Chondrocyte (in vitro differentiated cells): ENCODE measurements at regions not wholly inside any gene's neighbourhood (a gene's known extent, or its start where the extent isn't known, plus 50 kb on each side); places are given as distances from the start of the nearest gene placed in this dataset.
"Not testable (repeated sequence)": the region's sequence is repeated elsewhere in the genome, so short reads cannot be mapped to it uniquely, and the experiment has no call there.

Experiments used
- DNase-seq: peaks from one replicate; pipeline ENCODE4 v3.0.0; 2021; ENCODE audit warnings: mixed read lengths, low spot score
- H3K27ac Mint-ChIP-seq: one replicate; pipeline ENCODE4 v1.8.0; 2021; ENCODE audit warnings: mild to moderate bottlenecking, moderate library complexity, mixed read lengths; ENCODE audit not compliant: unreplicated experiment
- H3K27me3 Mint-ChIP-seq: 2 replicates; pipeline ENCODE4 v1.8.0; 2021; ENCODE audit warnings: low read depth, mixed read lengths
- H3K36me3 Mint-ChIP-seq: 2 replicates; pipeline ENCODE4 v1.8.0; 2021; ENCODE audit warnings: low read depth, mixed read lengths
- H3K4me1 Mint-ChIP-seq: 2 replicates; pipeline ENCODE4 v1.8.0; 2021; ENCODE audit warnings: low read depth, mild to moderate bottlenecking, mixed read lengths
- H3K4me3 Mint-ChIP-seq: one replicate; pipeline ENCODE4 v1.8.0; 2021; ENCODE audit warnings: mild to moderate bottlenecking, moderate library complexity, mixed read lengths; ENCODE audit not compliant: unreplicated experiment
- H3K9me3 Mint-ChIP-seq: 2 replicates; pipeline ENCODE4 v1.8.0; 2021; ENCODE audit warnings: low read depth, mixed read lengths
- TF ChIP-seq, protein P1 (sequence below): fragments of 200-600 bp; sonication (generic); IDR thresholded peaks from 2 replicates; pipeline ENCODE4 v1.5.0; 2021; ENCODE audit warnings: antibody characterized with exemption, mild to moderate bottlenecking, moderate library complexity

DNA sequence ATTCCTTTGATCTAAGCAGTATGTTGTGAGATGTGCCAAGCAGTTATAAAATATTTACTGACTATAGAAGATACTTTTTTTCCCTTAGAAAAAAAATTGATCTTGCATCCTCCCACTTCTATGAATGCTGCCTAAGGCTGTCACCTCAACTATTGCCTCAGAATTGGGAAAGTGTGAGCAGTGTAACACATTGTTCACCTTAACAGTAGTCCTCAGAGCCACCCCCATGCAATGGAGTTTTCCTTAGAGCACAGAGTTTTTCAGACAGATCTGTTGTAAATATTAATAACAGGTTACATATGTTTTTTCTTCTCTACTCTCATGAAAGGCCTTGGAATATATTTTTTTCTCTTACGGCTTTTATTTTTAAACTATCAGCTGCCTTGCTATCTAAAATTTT lies 607.3 kb downstream of the STK39 start:
- H3K9me3 Mint-ChIP-seq = peaks cover 10% of the 10 kb centered on the region
- TF ChIP-seq, protein P1, sequence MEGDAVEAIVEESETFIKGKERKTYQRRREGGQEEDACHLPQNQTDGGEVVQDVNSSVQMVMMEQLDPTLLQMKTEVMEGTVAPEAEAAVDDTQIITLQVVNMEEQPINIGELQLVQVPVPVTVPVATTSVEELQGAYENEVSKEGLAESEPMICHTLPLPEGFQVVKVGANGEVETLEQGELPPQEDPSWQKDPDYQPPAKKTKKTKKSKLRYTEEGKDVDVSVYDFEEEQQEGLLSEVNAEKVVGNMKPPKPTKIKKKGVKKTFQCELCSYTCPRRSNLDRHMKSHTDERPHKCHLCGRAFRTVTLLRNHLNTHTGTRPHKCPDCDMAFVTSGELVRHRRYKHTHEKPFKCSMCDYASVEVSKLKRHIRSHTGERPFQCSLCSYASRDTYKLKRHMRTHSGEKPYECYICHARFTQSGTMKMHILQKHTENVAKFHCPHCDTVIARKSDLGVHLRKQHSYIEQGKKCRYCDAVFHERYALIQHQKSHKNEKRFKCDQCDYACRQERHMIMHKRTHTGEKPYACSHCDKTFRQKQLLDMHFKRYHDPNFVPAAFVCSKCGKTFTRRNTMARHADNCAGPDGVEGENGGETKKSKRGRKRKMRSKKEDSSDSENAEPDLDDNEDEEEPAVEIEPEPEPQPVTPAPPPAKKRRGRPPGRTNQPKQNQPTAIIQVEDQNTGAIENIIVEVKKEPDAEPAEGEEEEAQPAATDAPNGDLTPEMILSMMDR = no peak
- no peak overlapping the region for H3K4me3 Mint-ChIP-seq
- DNase-seq = no peak
- H3K4me1 Mint-ChIP-seq = no peaks in the 10 kb centered on the region
- no peak overlapping the region for H3K27ac Mint-ChIP-seq
- H3K36me3 Mint-ChIP-seq = peaks cover 2% of the 10 kb centered on the region
- no peaks in the 10 kb centered on the region for H3K27me3 Mint-ChIP-seq

DNA sequence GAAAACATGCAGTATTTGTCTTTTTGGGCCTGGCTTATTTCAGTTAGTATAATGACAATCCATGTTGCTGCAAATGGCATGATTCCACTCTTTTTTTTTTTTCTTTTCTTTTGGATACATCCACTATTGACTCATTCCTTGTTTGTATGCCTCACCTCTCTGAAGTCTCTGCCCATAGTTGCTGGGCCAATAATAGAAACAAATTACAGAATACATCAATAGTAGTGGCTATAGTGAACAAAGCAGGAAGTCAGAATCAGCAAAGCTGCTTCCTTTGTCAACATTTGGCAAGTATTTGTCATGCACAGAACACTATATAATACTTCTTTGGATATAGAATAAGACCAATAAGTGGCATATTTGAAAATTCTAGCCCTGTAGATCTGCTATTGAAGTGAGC lies 609.7 kb downstream of the STK39 start:
- H3K4me3 Mint-ChIP-seq = no peak overlapping the region
- H3K27ac Mint-ChIP-seq = no peak overlapping the region
- H3K36me3 Mint-ChIP-seq = peaks cover 2% of the 10 kb centered on the region
- no peaks in the 10 kb centered on the region for H3K4me1 Mint-ChIP-seq
- no peaks in the 10 kb centered on the region for H3K27me3 Mint-ChIP-seq
- peaks cover 21% of the 10 kb centered on the region for H3K9me3 Mint-ChIP-seq
- DNase-seq = no peak
- TF ChIP-seq, protein P1 = no peak

DNA sequence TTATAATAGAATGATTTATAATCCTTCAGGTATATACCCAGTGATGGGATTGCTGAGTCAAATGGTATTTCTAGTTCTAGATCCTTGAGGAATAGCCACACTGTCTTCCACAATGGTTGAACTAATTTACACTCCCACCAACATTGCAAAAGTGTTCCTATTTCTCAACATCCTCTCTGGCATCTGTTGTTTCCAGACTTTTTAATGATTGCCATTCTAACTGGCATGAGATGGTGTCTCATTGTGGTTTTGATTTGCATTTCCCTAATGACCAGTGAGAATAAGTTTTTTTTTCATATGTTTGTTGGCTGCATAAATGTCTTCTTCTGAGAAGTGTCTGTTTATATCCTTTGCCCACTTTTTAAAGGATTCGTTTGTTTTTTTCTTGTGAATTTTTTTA lies 615.1 kb downstream of the STK39 start:
- DNase-seq, H3K27ac Mint-ChIP-seq, H3K27me3 Mint-ChIP-seq, H3K4me3 Mint-ChIP-seq, H3K36me3 Mint-ChIP-seq, H3K4me1 Mint-ChIP-seq: not testable (repeated sequence)
- peaks cover 21% of the 10 kb centered on the region for H3K9me3 Mint-ChIP-seq

DNA sequence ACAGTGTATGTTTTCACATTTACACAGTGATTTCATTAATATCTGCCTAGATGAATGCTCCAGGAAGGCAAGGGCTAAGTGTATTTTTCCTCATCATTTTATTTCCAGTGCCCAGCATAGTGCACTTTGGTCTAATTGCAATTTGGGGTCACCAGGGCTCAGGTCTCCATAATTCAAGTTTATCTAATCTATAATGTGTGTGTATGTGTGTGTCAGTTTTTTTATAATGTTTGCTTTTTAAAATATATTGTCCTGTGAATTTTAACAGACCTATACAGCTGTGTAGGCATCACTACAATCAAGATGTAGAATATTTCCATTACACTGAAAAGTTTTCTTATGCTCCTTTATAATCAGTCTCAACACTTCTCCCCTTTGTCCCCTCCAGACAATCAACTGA lies 620.4 kb downstream of the STK39 start:
- H3K27ac Mint-ChIP-seq = no peak overlapping the region
- peaks cover 4% of the 10 kb centered on the region for H3K9me3 Mint-ChIP-seq
- no peak for DNase-seq
- no peaks in the 10 kb centered on the region for H3K36me3 Mint-ChIP-seq
- no peaks in the 10 kb centered on the region for H3K4me1 Mint-ChIP-seq
- no peaks in the 10 kb centered on the region for H3K27me3 Mint-ChIP-seq
- TF ChIP-seq, protein P1 = no peak
- no peak overlapping the region for H3K4me3 Mint-ChIP-seq

DNA sequence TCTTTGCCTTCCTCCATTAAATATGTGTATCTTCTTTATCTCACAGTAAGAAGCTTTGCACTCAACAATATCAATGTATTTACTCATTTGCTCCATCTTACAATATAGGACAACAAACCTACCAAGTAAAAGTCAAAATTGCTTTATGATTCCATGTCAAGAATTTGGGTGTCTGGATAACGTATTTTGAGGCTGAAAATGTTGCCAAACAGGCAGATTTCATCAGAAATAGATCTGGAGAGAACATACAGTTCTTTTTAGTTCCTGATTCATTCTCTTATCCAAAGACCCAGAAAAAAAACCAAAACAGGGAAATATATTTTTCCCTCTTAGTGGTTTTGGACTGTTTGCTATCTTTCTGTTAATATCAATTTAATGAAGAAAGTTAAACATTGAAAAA lies 621.1 kb downstream of the STK39 start:
- TF ChIP-seq, protein P1 = no peak
- DNase-seq = no peak
- H3K27ac Mint-ChIP-seq = no peak overlapping the region
- no peaks in the 10 kb centered on the region for H3K4me1 Mint-ChIP-seq
- no peak overlapping the region for H3K4me3 Mint-ChIP-seq
- H3K9me3 Mint-ChIP-seq = peaks cover 6% of the 10 kb centered on the region
- H3K36me3 Mint-ChIP-seq = no peaks in the 10 kb centered on the region
- no peaks in the 10 kb centered on the region for H3K27me3 Mint-ChIP-seq

DNA sequence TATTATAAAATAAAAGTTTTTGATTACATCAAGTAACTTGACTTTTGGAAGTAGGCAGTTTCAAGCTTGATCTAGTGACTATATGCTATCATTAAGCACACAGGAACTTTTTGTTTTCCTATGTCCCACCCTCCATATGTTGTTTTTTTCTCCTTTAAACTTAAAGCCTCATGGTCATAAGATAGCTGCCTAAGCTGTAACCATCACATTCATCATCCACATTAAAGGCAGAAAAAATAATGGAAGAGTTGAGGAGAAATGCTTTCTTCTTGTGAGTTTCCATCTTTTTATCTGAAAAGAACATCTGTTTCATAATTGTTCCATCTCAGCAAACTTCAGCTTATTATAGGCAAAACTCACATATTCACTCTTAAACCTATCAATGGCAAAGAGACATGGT lies 630.4 kb downstream of the STK39 start:
- H3K27ac Mint-ChIP-seq = no peak overlapping the region
- H3K9me3 Mint-ChIP-seq = peaks cover 2% of the 10 kb centered on the region
- no peaks in the 10 kb centered on the region for H3K36me3 Mint-ChIP-seq
- H3K4me3 Mint-ChIP-seq = no peak overlapping the region
- H3K4me1 Mint-ChIP-seq = no peaks in the 10 kb centered on the region
- no peaks in the 10 kb centered on the region for H3K27me3 Mint-ChIP-seq
- TF ChIP-seq, protein P1 = no peak
- no peak for DNase-seq
